ENCODE measurements at regions not wholly inside any gene's neighbourhood (a gene's known extent, or its start where the extent isn't known, plus 50 kb on each side); places are given as distances from the start of the nearest gene placed in this dataset.

GRCh38 chr9:84129529-84129928 is 148.9 kb downstream of the RMI1 start:
- no peak for DNase-seq

- DNase-seq = peak; percentile 10
Observed at GRCh38 chr9:84136119-84136868, 155.7 kb downstream of the RMI1 start.

- no peak for DNase-seq
Observed at GRCh38 chr9:84137968-84138367, 157.4 kb downstream of the RMI1 start.

- peak; percentile 5 for DNase-seq
Observed at GRCh38 chr9:84138541-84138940, 157.9 kb downstream of the RMI1 start.

GRCh38 chr9:84139296-84140070 is 158.9 kb downstream of the RMI1 start:
- DNase-seq = peak; percentile 66

- DNase-seq = peak; percentile 3
Observed at GRCh38 chr9:84140535-84141101, 160.0 kb downstream of the RMI1 start.

GRCh38 chr9:84141741-84142370 is 161.3 kb downstream of the RMI1 start:
- DNase-seq = no peak

- DNase-seq = no peak
Observed at GRCh38 chr9:84145031-84145430, 164.4 kb downstream of the RMI1 start.

GRCh38 chr9:84145780-84146179 is 165.2 kb downstream of the RMI1 start:
- no peak for DNase-seq

GRCh38 chr9:84146893-84147710 is 166.5 kb downstream of the RMI1 start:
- DNase-seq = peak; percentile 52

- no peak for DNase-seq
Observed at GRCh38 chr9:84151236-84151635, 170.6 kb downstream of the RMI1 start.

GRCh38 chr9:84151640-84152039 is 171.0 kb downstream of the RMI1 start:
- DNase-seq = no peak

GRCh38 chr9:84152204-84152603 is 171.6 kb downstream of the RMI1 start:
- DNase-seq = no peak

- peak; percentile 17 for DNase-seq
Observed at GRCh38 chr9:84153885-84154284, 173.3 kb downstream of the RMI1 start.

- peak; percentile 64 for DNase-seq
Observed at GRCh38 chr9:84154320-84154719, 173.7 kb downstream of the RMI1 start.

GRCh38 chr9:84163052-84163650 is 177.4 kb downstream of the SLC28A3 start:
- no peak for DNase-seq

GRCh38 chr9:84166891-84167290 is 173.7 kb downstream of the SLC28A3 start:
- no peak for DNase-seq

- peak; percentile 37 for DNase-seq
Observed at GRCh38 chr9:84169240-84169639, 171.3 kb downstream of the SLC28A3 start.

- DNase-seq = peak; percentile 98
Observed at GRCh38 chr9:84170521-84171141, 169.9 kb downstream of the SLC28A3 start.

GRCh38 chr9:84173961-84174360 is 166.6 kb downstream of the SLC28A3 start:
- DNase-seq = no peak

GRCh38 chr9:84174486-84174885 is 166.1 kb downstream of the SLC28A3 start:
- no peak for DNase-seq

All from fibroblast of skin of scalp (primary cell).